Stomach (tissue), 4 donors: ENCODE measurements at regions not wholly inside any gene's neighbourhood (a gene's known extent, or its start where the extent isn't known, plus 50 kb on each side); places are given as distances from the start of the nearest gene placed in this dataset.

Experiments
- EP300 ChIP-seq: sonication (generic); formaldehyde crosslinking; IDR thresholded peaks from one replicate; pipeline ENCODE4 v1.6.1; 2017; ENCODE audit warnings: antibody characterized with exemption
- POLR2A ChIP-seq, 4 donors: fragments of 450-650 bp; IDR thresholded peaks; one replicate each; pipeline ENCODE4 v1.6.1; 2016; ENCODE audit warnings: antibody characterized with exemption in 4 of 4, control low read depth in 2 of 4, mild to moderate bottlenecking in 1 of 4, moderate library complexity in 1 of 4
- TF ChIP-seq, protein P1 (sequence below), 7 experiments: fragments of 450-650 bp in 4 of 7; fragments of 200-600 bp in 3 of 7; sonication (generic) in 3 of 7; IDR thresholded peaks; one replicate each; pipeline ENCODE4 v1.5.1; 2016 to 2019; ENCODE audit warnings: antibody characterized with exemption in 7 of 7, control low read depth in 2 of 7, mild to moderate bottlenecking in 1 of 7

DNA sequence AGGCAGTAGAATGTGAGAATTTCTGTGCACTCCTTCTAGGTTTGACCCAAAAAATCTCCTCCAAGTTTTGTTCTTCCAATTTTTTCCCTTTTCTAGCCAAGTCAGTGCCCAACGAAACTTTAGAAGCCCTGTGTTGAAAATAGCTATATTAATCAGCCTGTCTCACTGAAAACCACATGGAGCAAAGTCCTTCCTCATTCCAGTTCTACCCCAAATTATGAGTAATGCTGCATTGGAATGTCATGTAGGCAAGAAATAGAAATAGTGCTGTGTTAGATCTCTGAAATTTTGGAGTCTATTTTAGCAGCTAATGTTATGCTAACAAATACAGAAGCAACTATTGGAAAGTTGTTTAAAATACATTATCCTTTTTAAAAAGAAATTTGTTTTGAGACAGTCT is 725.5 kb downstream of the TBC1D32 start:
- no peak for TF ChIP-seq POLR2A (IDR thresholded peaks at IDR 0.05)
- TF ChIP-seq, protein P1, sequence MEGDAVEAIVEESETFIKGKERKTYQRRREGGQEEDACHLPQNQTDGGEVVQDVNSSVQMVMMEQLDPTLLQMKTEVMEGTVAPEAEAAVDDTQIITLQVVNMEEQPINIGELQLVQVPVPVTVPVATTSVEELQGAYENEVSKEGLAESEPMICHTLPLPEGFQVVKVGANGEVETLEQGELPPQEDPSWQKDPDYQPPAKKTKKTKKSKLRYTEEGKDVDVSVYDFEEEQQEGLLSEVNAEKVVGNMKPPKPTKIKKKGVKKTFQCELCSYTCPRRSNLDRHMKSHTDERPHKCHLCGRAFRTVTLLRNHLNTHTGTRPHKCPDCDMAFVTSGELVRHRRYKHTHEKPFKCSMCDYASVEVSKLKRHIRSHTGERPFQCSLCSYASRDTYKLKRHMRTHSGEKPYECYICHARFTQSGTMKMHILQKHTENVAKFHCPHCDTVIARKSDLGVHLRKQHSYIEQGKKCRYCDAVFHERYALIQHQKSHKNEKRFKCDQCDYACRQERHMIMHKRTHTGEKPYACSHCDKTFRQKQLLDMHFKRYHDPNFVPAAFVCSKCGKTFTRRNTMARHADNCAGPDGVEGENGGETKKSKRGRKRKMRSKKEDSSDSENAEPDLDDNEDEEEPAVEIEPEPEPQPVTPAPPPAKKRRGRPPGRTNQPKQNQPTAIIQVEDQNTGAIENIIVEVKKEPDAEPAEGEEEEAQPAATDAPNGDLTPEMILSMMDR (IDR thresholded peaks at IDR 0.05) = no peak
- TF ChIP-seq EP300 = no peak
